OCI-LY7 (cell line): ENCODE measurements at regions not wholly inside any gene's neighbourhood (a gene's known extent, or its start where the extent isn't known, plus 50 kb on each side); places are given as distances from the start of the nearest gene placed in this dataset.

Experiments
- EZH2phosphoT487 ChIP-seq: fragments of 200-600 bp; sonication (generic); IDR thresholded peaks from 2 replicates; pipeline ENCODE4 v1.6.1; 2018; ENCODE audit warnings: low read depth, borderline replicate concordance, mild to moderate bottlenecking, mixed run types, antibody characterized with exemption, low read length, moderate library complexity, mixed read lengths
- TF ChIP-seq, protein P1 (sequence below): fragments of 200-600 bp; sonication (generic); conservative IDR thresholded peaks from 2 replicates; pipeline ENCODE4 v1.5.1; 2014; ENCODE audit warnings: mild to moderate bottlenecking, antibody characterized with exemption, low read length, moderate library complexity, mixed read lengths

GRCh38 chr3:148146241-148146640 is 551.5 kb upstream of the AGTR1 start:
- TF ChIP-seq, protein P1, sequence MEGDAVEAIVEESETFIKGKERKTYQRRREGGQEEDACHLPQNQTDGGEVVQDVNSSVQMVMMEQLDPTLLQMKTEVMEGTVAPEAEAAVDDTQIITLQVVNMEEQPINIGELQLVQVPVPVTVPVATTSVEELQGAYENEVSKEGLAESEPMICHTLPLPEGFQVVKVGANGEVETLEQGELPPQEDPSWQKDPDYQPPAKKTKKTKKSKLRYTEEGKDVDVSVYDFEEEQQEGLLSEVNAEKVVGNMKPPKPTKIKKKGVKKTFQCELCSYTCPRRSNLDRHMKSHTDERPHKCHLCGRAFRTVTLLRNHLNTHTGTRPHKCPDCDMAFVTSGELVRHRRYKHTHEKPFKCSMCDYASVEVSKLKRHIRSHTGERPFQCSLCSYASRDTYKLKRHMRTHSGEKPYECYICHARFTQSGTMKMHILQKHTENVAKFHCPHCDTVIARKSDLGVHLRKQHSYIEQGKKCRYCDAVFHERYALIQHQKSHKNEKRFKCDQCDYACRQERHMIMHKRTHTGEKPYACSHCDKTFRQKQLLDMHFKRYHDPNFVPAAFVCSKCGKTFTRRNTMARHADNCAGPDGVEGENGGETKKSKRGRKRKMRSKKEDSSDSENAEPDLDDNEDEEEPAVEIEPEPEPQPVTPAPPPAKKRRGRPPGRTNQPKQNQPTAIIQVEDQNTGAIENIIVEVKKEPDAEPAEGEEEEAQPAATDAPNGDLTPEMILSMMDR = no peak
- no peak for TF ChIP-seq EZH2phosphoT487
